HG03095 (cell line): ENCODE measurements at regions not wholly inside any gene's neighbourhood (a gene's known extent, or its start where the extent isn't known, plus 50 kb on each side); places are given as distances from the start of the nearest gene placed in this dataset.

Source experiments
- ATAC-seq: cut with Tn5 transposase; IDR thresholded peaks from one replicate; pipeline ENCODE4 v1.9.1; 2021; ENCODE audit warnings: moderate library complexity; ENCODE audit not compliant: unreplicated experiment

- no peak for ATAC-seq
Measured at GRCh38 chr9:95733741-95734666, 141.5 kb upstream of the ERCC6L2 start.

GRCh38 chr9:95732802-95733688, 142.4 kb upstream of the ERCC6L2 start:
- ATAC-seq: no peak

- no peak for ATAC-seq
Measured at GRCh38 chr9:95731876-95732275, 143.6 kb upstream of the ERCC6L2 start.

DNA sequence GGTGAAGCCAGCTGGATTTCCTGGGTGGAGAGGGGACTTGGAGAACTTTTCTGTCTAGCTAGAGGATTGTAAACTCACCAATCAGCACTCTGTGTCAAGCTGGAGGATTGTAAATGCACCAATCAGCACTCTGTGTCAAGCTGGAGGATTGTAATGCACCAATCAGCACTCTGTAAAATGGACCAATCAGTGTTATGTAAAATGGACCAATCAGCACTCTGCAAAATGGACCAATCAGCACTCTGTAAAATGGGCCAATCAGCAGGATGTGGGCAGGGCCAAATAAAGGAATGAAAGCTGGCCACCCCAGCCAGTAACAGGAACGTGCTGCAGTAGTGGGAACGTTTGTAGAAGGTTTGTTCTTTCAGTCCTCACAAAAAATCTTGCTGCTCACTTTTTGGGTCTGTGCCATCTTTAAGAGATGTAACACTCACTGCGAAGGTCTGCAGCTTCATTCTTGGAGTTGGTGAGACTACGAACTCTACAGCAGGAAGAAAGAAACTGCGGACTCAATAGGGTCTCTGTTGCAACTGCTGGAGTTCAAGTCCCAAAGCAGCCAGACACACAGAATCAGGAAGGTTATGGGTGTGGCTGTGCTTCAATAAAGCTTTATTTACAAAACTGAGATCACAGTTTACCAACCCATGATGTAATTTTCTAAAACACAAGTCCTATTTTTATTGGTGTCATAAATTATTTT, 145.7 kb upstream of the ERCC6L2 start:
- no peak for ATAC-seq

DNA sequence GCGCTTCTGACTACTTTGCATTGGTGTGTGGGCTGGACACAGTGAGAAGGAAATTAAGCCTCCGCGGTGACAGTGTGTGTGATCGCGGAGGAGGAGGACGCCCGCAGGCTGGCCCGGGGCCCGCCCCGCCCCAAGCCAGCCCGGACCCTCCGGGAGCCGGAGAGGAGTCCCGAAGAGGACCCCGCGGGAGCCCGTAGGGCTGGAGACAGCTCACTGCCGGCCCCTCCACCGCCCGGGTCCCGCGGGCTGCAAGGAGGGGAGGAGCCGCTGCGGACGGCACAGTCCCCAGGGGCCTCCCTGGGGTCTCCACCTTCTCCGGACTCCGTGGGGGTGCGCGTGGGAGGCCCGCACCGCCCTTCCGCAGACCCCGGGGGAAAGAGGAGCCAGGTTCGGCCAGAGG, 146.4 kb upstream of the ERCC6L2 start:
- no peak for ATAC-seq

- ATAC-seq: no peak
Measured at GRCh38 chr9:95727947-95728520, 147.5 kb upstream of the ERCC6L2 start.

GRCh38 chr9:95726756-95727155, 148.7 kb upstream of the ERCC6L2 start:
- no peak for ATAC-seq

GRCh38 chr9:95725045-95725444, 150.4 kb upstream of the ERCC6L2 start:
- peak; percentile 12 for ATAC-seq

GRCh38 chr9:95724253-95724991, 151.1 kb upstream of the ERCC6L2 start:
- peak; percentile 95 for ATAC-seq

GRCh38 chr9:95722141-95722540, 153.3 kb upstream of the ERCC6L2 start:
- ATAC-seq: no peak

DNA sequence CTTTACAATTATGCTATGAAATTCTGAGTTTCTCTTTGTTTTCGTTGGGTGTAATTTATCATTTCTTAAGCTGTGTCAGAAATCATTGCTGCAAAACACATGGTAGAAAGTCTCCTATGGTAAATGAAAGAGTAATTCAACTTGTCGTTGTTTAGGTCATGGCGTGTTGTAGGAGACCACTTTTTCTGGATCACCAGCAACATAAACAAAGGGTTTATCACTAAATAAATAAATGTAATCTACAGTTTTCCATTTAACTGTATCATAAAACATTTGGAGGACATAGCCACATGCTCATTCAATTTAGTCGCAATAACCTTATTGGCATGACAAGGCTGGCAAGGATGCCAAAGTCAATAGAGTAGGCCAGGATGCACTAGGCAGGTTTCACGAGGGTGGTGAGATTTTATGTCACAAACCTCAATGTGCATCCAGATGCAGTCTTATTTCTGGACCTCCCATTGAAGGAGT, 154.4 kb upstream of the ERCC6L2 start:
- ATAC-seq: no peak

GRCh38 chr9:95720496-95720895, 155.0 kb upstream of the ERCC6L2 start:
- ATAC-seq: no peak

DNA sequence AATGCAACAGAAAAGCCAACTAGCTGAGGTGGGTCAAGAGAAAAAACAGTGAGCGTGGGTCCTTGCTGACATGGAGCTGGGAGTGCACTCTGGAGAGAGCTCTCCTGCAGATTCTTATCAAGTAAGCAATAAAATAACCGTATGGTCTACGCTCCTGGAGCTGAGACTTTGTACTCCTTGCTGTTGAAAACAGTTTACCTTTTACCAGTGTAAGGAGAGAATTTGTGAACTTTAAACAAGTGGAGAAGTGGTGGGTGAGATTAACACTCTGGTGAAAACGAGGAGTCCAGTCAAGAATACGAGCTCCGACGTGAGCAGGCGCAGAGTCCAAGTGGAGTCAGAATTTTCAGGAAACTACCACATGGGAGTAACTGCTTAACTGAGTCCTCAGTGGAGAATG, 156.1 kb upstream of the ERCC6L2 start:
- no peak for ATAC-seq

DNA sequence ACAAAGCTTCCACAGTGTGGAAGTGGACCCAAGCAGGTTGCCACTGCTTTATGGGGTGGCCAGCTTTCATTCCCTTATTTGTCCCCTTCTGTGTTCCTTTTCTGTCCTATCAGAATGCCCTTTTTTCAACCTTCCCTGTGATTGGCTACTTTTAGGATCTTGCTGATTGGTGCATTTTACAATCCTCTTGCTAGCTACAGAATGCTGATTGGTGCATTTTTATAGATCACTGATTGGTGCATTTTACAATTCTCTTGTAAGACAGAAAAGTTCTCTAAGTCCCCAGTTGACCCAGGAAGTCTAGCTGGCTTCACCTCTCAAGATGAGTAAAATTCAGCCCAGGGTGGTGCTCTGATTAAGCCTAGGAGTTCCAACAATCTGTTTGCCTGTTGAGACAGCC, 157.2 kb upstream of the ERCC6L2 start:
- ATAC-seq: no peak

DNA sequence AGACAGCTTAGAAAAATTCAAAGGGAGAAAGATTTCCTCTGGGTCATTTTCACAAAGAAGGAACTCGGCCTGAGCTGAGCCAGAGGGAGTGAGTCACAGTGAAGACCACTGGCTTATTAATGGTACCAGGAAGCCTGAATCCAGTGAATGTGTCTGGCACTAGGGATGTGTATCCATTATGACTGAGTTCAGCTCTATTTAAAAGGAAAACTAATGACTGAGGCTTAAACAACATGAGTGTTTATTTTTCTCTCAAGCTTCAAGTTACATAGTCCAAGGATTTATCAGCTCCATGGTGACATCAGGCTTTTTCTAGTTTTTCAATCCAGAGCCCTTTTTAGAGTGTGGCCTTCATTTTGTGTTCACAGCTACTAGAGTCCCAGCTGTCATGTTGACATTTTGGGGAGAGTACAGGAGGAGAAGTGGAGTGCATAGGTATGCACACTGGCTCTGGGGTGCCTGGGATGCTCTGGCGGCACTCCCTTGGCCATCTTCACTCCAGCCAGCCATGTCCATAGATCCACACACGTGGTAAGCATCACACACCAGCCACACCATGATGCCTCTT, 159.5 kb upstream of the ERCC6L2 start:
- no peak for ATAC-seq

DNA sequence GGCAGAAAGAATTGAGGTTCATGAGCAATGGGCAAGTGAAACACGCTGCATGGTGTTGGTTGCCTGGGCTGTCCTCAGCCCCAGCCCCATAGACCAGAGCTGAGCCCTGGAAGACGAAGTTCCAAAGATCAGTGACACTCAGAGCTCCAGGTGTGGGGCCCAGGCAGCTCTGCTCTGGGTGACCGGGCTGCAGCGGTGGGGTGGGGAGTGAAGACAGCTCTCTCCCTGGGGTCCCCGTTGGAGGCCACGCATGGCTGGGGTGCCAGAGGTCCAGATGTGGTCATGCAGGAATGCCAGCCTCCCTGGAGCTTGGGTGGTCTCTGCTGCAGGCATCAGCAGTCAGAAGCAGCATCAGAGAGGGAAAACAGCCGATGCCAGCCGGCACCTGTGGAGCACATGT, 165.0 kb upstream of the ERCC6L2 start:
- no peak for ATAC-seq

GRCh38 chr9:95696701-95697100, 178.8 kb upstream of the ERCC6L2 start:
- no peak for ATAC-seq

DNA sequence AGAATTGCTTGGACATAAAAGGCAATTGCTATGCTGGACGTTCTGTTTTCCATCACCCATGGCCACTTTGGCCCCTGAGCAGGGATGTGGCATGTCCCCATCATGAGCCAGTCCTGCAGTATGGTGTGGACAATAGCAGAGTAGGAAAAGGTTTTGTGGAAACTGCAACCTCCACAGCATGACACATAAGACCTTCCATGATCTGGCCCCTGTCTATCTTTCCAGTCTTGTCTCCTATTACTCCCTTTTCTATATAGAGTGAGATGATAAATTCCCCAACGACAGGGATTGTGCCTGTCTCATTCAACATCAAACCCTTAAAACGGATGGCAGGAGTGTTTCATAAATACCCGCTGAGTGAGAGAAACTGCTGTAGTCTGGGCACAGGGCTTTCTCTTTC, 174.7 kb upstream of the PTCH1 start:
- ATAC-seq: no peak

- ATAC-seq: no peak
Measured at GRCh38 chr9:95689669-95690068, 172.9 kb upstream of the PTCH1 start.

- no peak for ATAC-seq
Measured at GRCh38 chr9:95684516-95684915, 167.7 kb upstream of the PTCH1 start.
